ENCODE measurements at regions not wholly inside any gene's neighbourhood (a gene's known extent, or its start where the extent isn't known, plus 50 kb on each side); places are given as distances from the start of the nearest gene placed in this dataset.
A peak's percentile ranks its signal among the peaks of the same experiment; 100 is the strongest.

DNA sequence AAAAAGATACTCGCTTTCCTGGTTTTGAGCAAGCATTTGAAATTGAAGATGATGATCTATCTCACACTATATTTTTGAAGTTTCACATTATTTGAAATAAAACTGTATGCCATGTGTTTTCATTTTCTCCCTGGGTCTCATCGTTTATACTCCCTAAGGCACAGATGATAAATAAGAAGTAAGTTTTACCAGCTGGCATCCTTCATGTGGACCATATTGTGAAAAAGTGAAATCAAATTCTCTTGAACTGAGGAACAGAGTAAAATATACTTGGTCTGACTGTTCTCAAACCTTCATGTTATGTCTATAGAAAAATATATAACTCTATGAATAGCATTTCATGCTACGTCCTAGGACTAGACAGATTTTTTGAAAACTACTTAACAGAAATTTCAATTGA, 1600.9 kb upstream of the C9orf72 start:
- H3K4me1 ChIP-seq (ENCODE audit: control insufficient read depth, low read length), result peaks cover 16% of the 10 kb centered on the region

DNA sequence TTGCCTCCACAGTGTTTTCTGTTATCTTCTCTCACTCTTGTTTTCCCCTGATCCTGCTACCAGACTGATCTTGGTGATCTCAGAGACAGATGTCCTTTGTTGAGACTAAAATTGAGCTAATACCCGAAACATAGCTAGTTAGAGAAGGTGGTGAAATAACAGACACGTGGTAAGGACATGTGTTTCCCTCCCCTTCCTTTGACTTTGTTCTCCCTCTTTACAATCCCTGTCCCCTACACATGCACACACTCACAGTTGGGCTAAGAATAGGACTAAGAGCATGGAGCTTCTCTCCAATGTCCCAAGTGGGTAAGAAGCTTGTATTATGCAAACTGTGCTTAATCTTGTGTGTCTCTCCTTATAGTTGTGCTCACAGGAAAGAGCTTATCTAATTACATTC, 1603.0 kb upstream of the C9orf72 start:
- H3K9me3 ChIP-seq (ENCODE audit: control insufficient read depth, insufficient read depth, low read length), result no peaks in the 10 kb centered on the region
- H3K79me2 ChIP-seq (ENCODE audit: control insufficient read depth, low read length), result no peaks in the 10 kb centered on the region
- peak overlapping the region; percentile 43 for H3K4me2 ChIP-seq (ENCODE audit: low read length)
- peak overlapping the region; percentile 27 for H3K4me3 ChIP-seq (ENCODE audit: low read length)
- TF ChIP-seq, protein P1, sequence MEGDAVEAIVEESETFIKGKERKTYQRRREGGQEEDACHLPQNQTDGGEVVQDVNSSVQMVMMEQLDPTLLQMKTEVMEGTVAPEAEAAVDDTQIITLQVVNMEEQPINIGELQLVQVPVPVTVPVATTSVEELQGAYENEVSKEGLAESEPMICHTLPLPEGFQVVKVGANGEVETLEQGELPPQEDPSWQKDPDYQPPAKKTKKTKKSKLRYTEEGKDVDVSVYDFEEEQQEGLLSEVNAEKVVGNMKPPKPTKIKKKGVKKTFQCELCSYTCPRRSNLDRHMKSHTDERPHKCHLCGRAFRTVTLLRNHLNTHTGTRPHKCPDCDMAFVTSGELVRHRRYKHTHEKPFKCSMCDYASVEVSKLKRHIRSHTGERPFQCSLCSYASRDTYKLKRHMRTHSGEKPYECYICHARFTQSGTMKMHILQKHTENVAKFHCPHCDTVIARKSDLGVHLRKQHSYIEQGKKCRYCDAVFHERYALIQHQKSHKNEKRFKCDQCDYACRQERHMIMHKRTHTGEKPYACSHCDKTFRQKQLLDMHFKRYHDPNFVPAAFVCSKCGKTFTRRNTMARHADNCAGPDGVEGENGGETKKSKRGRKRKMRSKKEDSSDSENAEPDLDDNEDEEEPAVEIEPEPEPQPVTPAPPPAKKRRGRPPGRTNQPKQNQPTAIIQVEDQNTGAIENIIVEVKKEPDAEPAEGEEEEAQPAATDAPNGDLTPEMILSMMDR (IDR thresholded peaks at IDR 0.05; ENCODE audit: low read depth, low read length, poor library complexity, severe bottlenecking), result no peak
- TF ChIP-seq EZH2phosphoT487 (IDR thresholded peaks at IDR 0.05; ENCODE audit: borderline replicate concordance, low read length), result no peak
- no peaks in the 10 kb centered on the region for H4K20me1 ChIP-seq (ENCODE audit: control insufficient read depth, insufficient read depth, low read depth, low read length)
- peak overlapping the region; percentile 20 for H3K27ac ChIP-seq (ENCODE audit: low read depth, low read length)
- H3K27me3 ChIP-seq (ENCODE audit: control insufficient read depth, low read length), result no peaks in the 10 kb centered on the region
- H3K4me1 ChIP-seq (ENCODE audit: control insufficient read depth, low read length), result peaks cover 16% of the 10 kb centered on the region
- no peaks in the 10 kb centered on the region for H3K9me2 ChIP-seq (replicated peaks; ENCODE audit: control insufficient read depth, low read length)
- no peaks in the 10 kb centered on the region for H3K36me3 ChIP-seq (ENCODE audit: control insufficient read depth, low read length)
- no peaks in the 10 kb centered on the region for H3F3A ChIP-seq (ENCODE audit: control insufficient read depth, insufficient read depth)

More for the DNA sequence above, 1600.9 kb upstream of the C9orf72 start:
- H3K4me3 ChIP-seq (ENCODE audit: low read length), result no peak overlapping the region
- H3K79me2 ChIP-seq (ENCODE audit: control insufficient read depth, low read length), result no peaks in the 10 kb centered on the region
- no peak overlapping the region for H3K4me2 ChIP-seq (ENCODE audit: low read length)
- H4K20me1 ChIP-seq (ENCODE audit: control insufficient read depth, insufficient read depth, low read depth, low read length), result no peaks in the 10 kb centered on the region
- H3K27me3 ChIP-seq (ENCODE audit: control insufficient read depth, low read length), result no peaks in the 10 kb centered on the region
- no peaks in the 10 kb centered on the region for H3K36me3 ChIP-seq (ENCODE audit: control insufficient read depth, low read length)
- H3F3A ChIP-seq (ENCODE audit: control insufficient read depth, insufficient read depth), result no peaks in the 10 kb centered on the region
- H3K9me2 ChIP-seq (replicated peaks; ENCODE audit: control insufficient read depth, low read length), result no peaks in the 10 kb centered on the region
- H3K9me3 ChIP-seq (ENCODE audit: control insufficient read depth, insufficient read depth, low read length), result no peaks in the 10 kb centered on the region
- no peak overlapping the region for H3K27ac ChIP-seq (ENCODE audit: low read depth, low read length)
- TF ChIP-seq EZH2phosphoT487 (IDR thresholded peaks at IDR 0.05; ENCODE audit: borderline replicate concordance, low read length), result no peak
- TF ChIP-seq, protein P1 (IDR thresholded peaks at IDR 0.05; ENCODE audit: low read depth, low read length, poor library complexity, severe bottlenecking), result no peak

DNA sequence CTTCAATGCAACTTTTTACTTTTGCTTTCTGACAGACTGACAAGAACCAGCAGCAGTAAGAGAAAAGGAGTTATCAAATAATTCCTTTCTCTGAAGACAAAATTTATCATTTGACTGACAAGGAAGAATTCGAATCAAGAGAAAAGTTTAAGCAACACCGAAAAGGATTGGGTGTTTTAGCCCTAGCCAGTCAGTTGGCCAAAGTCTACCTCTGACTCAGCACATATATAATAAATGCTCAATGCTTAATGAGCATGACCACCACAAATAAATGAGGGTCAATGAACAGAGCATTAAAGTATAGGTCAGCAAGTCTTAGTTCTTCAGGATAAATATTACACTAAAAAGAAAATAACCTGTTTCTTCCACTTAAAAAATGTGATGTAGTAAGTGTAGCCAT, 1603.5 kb upstream of the C9orf72 start:
- no peaks in the 10 kb centered on the region for H3K79me2 ChIP-seq (ENCODE audit: control insufficient read depth, low read length)
- TF ChIP-seq, protein P1 (IDR thresholded peaks at IDR 0.05; ENCODE audit: low read depth, low read length, poor library complexity, severe bottlenecking), result no peak
- no peak for TF ChIP-seq EZH2phosphoT487 (IDR thresholded peaks at IDR 0.05; ENCODE audit: borderline replicate concordance, low read length)
- no peaks in the 10 kb centered on the region for H3K36me3 ChIP-seq (ENCODE audit: control insufficient read depth, low read length)
- H3K4me1 ChIP-seq (ENCODE audit: control insufficient read depth, low read length), result peaks cover 16% of the 10 kb centered on the region
- no peaks in the 10 kb centered on the region for H3K9me2 ChIP-seq (replicated peaks; ENCODE audit: control insufficient read depth, low read length)
- 0 out of 2 replicates have a peak overlapping the region, but pooled peaks have one; percentile 16 for H3K4me3 ChIP-seq (ENCODE audit: low read length)
- no peaks in the 10 kb centered on the region for H3F3A ChIP-seq (ENCODE audit: control insufficient read depth, insufficient read depth)
- H3K9me3 ChIP-seq (ENCODE audit: control insufficient read depth, insufficient read depth, low read length), result no peaks in the 10 kb centered on the region
- H3K4me2 ChIP-seq (ENCODE audit: low read length), result peak overlapping the region; percentile 43
- peak overlapping the region; percentile 20 for H3K27ac ChIP-seq (ENCODE audit: low read depth, low read length)
- H3K27me3 ChIP-seq (ENCODE audit: control insufficient read depth, low read length), result no peaks in the 10 kb centered on the region
- no peaks in the 10 kb centered on the region for H4K20me1 ChIP-seq (ENCODE audit: control insufficient read depth, insufficient read depth, low read depth, low read length)

Measured in DOHH2 (cell line).